SU-DHL-6 (cell line): ENCODE measurements at regions not wholly inside any gene's neighbourhood (a gene's known extent, or its start where the extent isn't known, plus 50 kb on each side); places are given as distances from the start of the nearest gene placed in this dataset.

Experiments used
- CTCF ChIP-seq: fragments of 200-600 bp; sonication (generic); IDR thresholded peaks from one replicate; pipeline ENCODE4 v1.5.1; 2017; ENCODE audit warnings: antibody characterized with exemption, mild to moderate bottlenecking, low read length, moderate library complexity; ENCODE audit not compliant: insufficient read depth, poor library complexity, severe bottlenecking
- EZH2phosphoT487 ChIP-seq: fragments of 200-600 bp; sonication (generic), shearing (Covaris generic); conservative IDR thresholded peaks from 2 replicates; pipeline ENCODE4 v1.6.1; 2018; ENCODE audit warnings: mild to moderate bottlenecking, antibody characterized with exemption, low read length, moderate library complexity, mixed read lengths

GRCh38 chr3:177610262-177610661 lies 413.0 kb upstream of the TBL1XR1 start:
- TF ChIP-seq CTCF (no peak), EZH2phosphoT487 (no peak)
